DOHH2 (cell line): ENCODE measurements at regions not wholly inside any gene's neighbourhood (a gene's known extent, or its start where the extent isn't known, plus 50 kb on each side); places are given as distances from the start of the nearest gene placed in this dataset.

ENCODE experiments used
- H3F3A ChIP-seq: fragments of 200-600 bp; sonication (generic), shearing (Covaris generic); 2 replicates; pipeline ENCODE4 v1.6.0; 2016; ENCODE audit warnings: antibody characterized with exemption, mild to moderate bottlenecking; ENCODE audit not compliant: control insufficient read depth, insufficient read depth
- H3K27ac ChIP-seq: fragments of 200-600 bp; sonication (generic); 2 replicates; pipeline ENCODE4 v1.5.1; 2014; ENCODE audit warnings: low read depth, mild to moderate bottlenecking, low read length, moderate library complexity
- H3K27me3 ChIP-seq: fragments of 200-600 bp; sonication (generic); 2 replicates; pipeline ENCODE4 v1.6.1; 2014; ENCODE audit warnings: mild to moderate bottlenecking, low read length, mixed read lengths; ENCODE audit not compliant: control insufficient read depth
- H3K36me3 ChIP-seq: fragments of 200-600 bp; sonication (generic); 2 replicates; pipeline ENCODE4 v1.6.1; 2014; ENCODE audit warnings: mild to moderate bottlenecking, low read length, moderate library complexity, mixed read lengths; ENCODE audit not compliant: control insufficient read depth
- H3K4me1 ChIP-seq: fragments of 200-600 bp; sonication (generic); 2 replicates; pipeline ENCODE4 v1.6.1; 2014; ENCODE audit warnings: mild to moderate bottlenecking, low read length, mixed read lengths; ENCODE audit not compliant: control insufficient read depth
- H3K4me2 ChIP-seq: fragments of 200-600 bp; sonication (generic); 2 replicates; pipeline ENCODE4 v1.6.0; 2014; ENCODE audit warnings: mild to moderate bottlenecking, low read length, moderate library complexity
- H3K4me3 ChIP-seq: fragments of 200-600 bp; sonication (generic); 2 replicates; pipeline ENCODE4 v1.5.1; 2014; ENCODE audit warnings: mild to moderate bottlenecking, low read length, mixed read lengths
- H3K79me2 ChIP-seq: fragments of 200-600 bp; sonication (generic); 2 replicates; pipeline ENCODE4 v1.6.1; 2014; ENCODE audit warnings: mild to moderate bottlenecking, low read length, mixed read lengths; ENCODE audit not compliant: control insufficient read depth
- H3K9me2 ChIP-seq: fragments of 200-600 bp; sonication (generic); replicated peaks from 2 replicates; pipeline ENCODE4 v1.6.1; 2014; ENCODE audit warnings: mild to moderate bottlenecking, low read length, mixed read lengths; ENCODE audit not compliant: control insufficient read depth
- H3K9me3 ChIP-seq: fragments of 200-600 bp; sonication (generic); 2 replicates; pipeline ENCODE4 v1.6.1; 2014; ENCODE audit warnings: antibody characterized with exemption, low read length, mixed read lengths; ENCODE audit not compliant: control insufficient read depth, insufficient read depth
- H4K20me1 ChIP-seq: fragments of 200-600 bp; sonication (generic); 2 replicates; pipeline ENCODE4 v1.6.0; 2014; ENCODE audit warnings: low read depth, mild to moderate bottlenecking, antibody characterized with exemption, low read length, moderate library complexity; ENCODE audit not compliant: control insufficient read depth, insufficient read depth
- CTCF ChIP-seq: fragments of 200-600 bp; sonication (generic); IDR thresholded peaks from one replicate; pipeline ENCODE4 v1.5.1; 2014; ENCODE audit warnings: antibody characterized with exemption, mild to moderate bottlenecking, low read depth, low read length; ENCODE audit not compliant: poor library complexity, severe bottlenecking
- EZH2phosphoT487 ChIP-seq: fragments of 200-600 bp; sonication (generic); IDR thresholded peaks from 2 replicates; pipeline ENCODE4 v1.6.1; 2017; ENCODE audit warnings: borderline replicate concordance, mild to moderate bottlenecking, antibody characterized with exemption, low read length, moderate library complexity, mixed read lengths

DNA sequence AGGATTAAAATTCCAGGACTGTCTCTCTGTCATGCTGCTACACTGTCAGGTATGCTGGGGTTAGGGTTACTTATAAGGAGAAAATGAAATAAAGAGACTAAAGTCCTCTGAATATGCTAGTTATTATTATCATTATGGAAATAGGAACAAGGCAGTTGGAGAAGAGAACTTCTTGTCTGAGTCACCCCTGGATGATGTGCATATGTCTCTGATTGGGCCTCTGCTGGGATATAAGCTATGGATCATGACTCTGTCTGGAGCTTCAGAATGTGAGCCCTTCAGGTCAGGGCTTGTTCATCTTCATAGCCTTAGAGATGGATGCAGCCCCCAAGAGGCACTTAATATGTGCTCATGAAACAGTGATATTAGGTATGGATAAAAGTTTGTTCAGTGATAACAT lies 569.6 kb downstream of the EPHB1 start:
- no peaks in the 10 kb centered on the region for H3F3A ChIP-seq
- H3K4me2 ChIP-seq, result no peak overlapping the region
- H3K4me1 ChIP-seq, result no peaks in the 10 kb centered on the region
- no peaks in the 10 kb centered on the region for H4K20me1 ChIP-seq
- no peak overlapping the region for H3K4me3 ChIP-seq
- no peaks in the 10 kb centered on the region for H3K79me2 ChIP-seq
- TF ChIP-seq EZH2phosphoT487, result no peak
- TF ChIP-seq CTCF, result no peak
- no peaks in the 10 kb centered on the region for H3K27me3 ChIP-seq
- no peaks in the 10 kb centered on the region for H3K9me3 ChIP-seq
- no peak overlapping the region for H3K27ac ChIP-seq
- no peaks in the 10 kb centered on the region for H3K9me2 ChIP-seq
- no peaks in the 10 kb centered on the region for H3K36me3 ChIP-seq

DNA sequence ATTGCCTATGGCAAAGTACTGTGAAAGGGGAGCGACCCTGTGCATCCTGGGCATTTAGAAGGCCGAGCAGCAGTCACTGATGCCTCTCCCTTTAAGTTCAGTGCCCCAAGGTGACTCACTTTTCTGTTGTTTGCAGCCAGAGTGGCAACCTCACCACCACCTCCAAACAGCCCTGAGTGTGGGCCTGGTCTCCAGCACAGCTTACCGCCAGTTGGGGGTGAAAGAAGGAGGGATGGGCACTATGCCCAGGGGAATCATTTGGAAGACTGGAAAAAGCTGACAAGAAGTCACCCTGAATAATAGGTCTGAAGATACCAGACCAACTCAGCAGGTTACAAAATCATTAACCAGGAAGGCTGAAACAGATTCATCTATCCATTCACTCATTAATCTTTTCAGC lies 571.8 kb downstream of the EPHB1 start:
- Histone ChIP-seq H3K4me3 (no peak overlapping the region), H3K36me3 (no peaks in the 10 kb centered on the region), H3K9me3 (no peaks in the 10 kb centered on the region), H3K27ac (no peak overlapping the region), H3K4me2 (no peak overlapping the region), H4K20me1 (no peaks in the 10 kb centered on the region), H3K27me3 (no peaks in the 10 kb centered on the region), H3F3A (no peaks in the 10 kb centered on the region), H3K4me1 (no peaks in the 10 kb centered on the region), H3K79me2 (no peaks in the 10 kb centered on the region), H3K9me2 (no peaks in the 10 kb centered on the region)
- TF ChIP-seq CTCF, result no peak
- no peak for TF ChIP-seq EZH2phosphoT487

GRCh38 chr3:135368316-135368715 lies 573.3 kb downstream of the EPHB1 start:
- Histone ChIP-seq H3K27ac (no peak overlapping the region), H3K4me1 (no peaks in the 10 kb centered on the region), H3K9me2 (no peaks in the 10 kb centered on the region), H3K27me3 (no peaks in the 10 kb centered on the region), H4K20me1 (no peaks in the 10 kb centered on the region), H3K36me3 (no peaks in the 10 kb centered on the region), H3K79me2 (no peaks in the 10 kb centered on the region), H3K4me3 (no peak overlapping the region), H3K4me2 (no peak overlapping the region), H3K9me3 (no peaks in the 10 kb centered on the region), H3F3A (no peaks in the 10 kb centered on the region)
- TF ChIP-seq CTCF (no peak), EZH2phosphoT487 (no peak)

DNA sequence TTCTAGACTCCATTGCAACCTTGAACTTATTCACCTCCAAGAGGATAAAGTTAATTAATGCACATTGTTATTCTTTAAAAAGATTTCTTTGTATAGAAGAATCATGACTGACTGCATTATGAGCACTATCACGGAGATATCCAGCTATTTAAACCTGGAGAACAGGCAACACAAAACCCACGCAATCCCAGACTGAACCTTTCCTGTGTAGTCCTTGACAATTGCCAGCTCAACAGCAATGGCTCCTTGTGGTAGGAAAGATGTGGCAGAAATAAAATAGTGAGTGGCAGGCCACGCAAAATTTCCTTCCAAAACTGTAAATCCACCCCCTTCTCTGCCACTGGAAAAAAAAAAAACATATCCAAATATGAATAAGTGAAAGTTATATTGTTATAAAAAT lies 573.7 kb downstream of the EPHB1 start:
- Histone ChIP-seq H3K9me2 (no peaks in the 10 kb centered on the region), H3K27me3 (no peaks in the 10 kb centered on the region), H4K20me1 (no peaks in the 10 kb centered on the region), H3K79me2 (no peaks in the 10 kb centered on the region), H3K4me3 (no peak overlapping the region), H3K27ac (no peak overlapping the region), H3K4me1 (no peaks in the 10 kb centered on the region), H3K36me3 (no peaks in the 10 kb centered on the region), H3K4me2 (no peak overlapping the region), H3K9me3 (no peaks in the 10 kb centered on the region), H3F3A (no peaks in the 10 kb centered on the region)
- no peak for TF ChIP-seq CTCF
- no peak for TF ChIP-seq EZH2phosphoT487
